AG10803 (cell line): ENCODE measurements at regions not wholly inside any gene's neighbourhood (a gene's known extent, or its start where the extent isn't known, plus 50 kb on each side); places are given as distances from the start of the nearest gene placed in this dataset.
"Not testable (repeated sequence)": the region's sequence is repeated elsewhere in the genome, so short reads cannot be mapped to it uniquely, and the experiment has no call there.

Experiments
- DNase-seq: peaks from one replicate; pipeline ENCODE4 v3.0.0; 2010; ENCODE audit warnings: low read depth
- H3K4me3 ChIP-seq: 2 replicates; pipeline ENCODE4 v1.5.1; 2011; ENCODE audit warnings: mild to moderate bottlenecking, low read length, control low read depth
- TF ChIP-seq, protein P1 (sequence below): conservative IDR thresholded peaks from 2 replicates; pipeline ENCODE4 v1.5.1; 2011; ENCODE audit warnings: mild to moderate bottlenecking, low read length, control low read depth, inconsistent platforms

DNA sequence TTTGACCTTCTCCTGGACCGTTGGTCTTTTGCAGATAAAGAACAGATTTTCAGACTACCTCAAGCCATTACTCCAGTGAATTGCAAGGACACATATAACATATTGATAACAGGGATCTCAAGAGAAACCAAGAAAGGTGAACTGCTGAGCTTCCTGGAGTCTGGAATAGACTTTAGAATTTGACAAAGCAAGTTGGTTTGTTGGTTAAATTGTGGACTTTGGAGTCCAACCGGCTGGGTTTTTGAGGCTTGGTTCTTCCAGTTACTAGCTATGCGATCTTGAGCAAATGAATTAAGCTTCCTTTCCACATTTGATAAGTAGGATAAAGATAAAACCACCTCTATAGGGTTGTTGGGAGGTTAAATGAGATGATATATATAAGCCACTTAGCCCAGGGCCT, 233.1 kb downstream of the SHQ1 start:
- no peak for DNase-seq

DNA sequence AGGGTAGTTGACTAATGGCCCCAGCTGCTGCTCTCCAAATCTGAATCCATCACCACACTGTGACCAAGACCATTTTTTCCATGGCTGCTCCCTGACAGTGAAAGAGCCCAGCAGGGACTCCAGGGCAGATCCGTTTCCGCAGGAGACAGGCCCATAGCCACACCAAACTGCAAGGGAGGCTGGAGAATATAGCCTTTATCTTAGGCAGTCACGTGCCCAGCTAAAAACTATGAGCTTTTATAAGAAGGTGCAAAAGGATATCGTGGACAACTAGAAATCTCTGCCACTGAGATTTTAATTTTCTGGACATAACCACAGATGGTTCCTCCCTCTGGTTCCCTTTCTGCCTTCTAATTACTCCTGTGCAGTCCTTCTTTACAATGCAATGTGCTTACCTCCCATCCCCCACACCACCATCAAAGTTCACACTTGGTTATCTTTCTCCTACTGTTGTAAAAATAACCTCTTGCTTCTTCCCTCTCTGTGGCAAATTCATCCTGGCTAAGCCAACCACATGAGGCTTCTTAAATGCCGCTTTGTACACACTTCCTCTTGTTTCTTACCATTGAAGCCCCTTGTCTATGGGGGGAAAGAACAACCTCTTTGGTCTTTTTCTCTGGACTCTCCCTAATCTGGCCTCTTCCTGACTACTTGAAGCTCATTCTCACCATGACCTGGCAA, 233.7 kb downstream of the SHQ1 start:
- H3K4me3 ChIP-seq, result no peak overlapping the region
- TF ChIP-seq, protein P1, sequence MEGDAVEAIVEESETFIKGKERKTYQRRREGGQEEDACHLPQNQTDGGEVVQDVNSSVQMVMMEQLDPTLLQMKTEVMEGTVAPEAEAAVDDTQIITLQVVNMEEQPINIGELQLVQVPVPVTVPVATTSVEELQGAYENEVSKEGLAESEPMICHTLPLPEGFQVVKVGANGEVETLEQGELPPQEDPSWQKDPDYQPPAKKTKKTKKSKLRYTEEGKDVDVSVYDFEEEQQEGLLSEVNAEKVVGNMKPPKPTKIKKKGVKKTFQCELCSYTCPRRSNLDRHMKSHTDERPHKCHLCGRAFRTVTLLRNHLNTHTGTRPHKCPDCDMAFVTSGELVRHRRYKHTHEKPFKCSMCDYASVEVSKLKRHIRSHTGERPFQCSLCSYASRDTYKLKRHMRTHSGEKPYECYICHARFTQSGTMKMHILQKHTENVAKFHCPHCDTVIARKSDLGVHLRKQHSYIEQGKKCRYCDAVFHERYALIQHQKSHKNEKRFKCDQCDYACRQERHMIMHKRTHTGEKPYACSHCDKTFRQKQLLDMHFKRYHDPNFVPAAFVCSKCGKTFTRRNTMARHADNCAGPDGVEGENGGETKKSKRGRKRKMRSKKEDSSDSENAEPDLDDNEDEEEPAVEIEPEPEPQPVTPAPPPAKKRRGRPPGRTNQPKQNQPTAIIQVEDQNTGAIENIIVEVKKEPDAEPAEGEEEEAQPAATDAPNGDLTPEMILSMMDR, result no peak
- DNase-seq, result no peak

More for the DNA sequence above, 233.1 kb downstream of the SHQ1 start:
- TF ChIP-seq, protein P1, result no peak
- H3K4me3 ChIP-seq, result no peak overlapping the region

DNA sequence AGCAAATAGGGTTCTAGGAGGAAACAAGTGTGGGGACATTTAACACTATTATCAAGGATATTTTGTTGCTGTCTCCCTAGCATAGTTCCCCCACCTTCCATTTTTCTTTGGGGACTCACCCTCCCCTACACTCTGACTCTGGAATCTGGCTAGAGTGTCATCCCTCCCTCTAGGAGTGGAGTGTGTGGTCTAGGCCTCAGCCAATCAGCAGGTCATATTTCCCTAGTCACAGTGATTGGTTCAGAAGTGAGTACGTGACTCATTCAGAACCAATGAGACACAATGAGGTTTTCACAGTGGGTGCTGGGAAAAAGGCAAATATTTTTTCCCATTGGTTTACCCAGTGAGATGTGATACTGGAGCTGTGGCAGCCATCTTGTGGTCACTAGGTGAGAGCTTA, 234.4 kb downstream of the SHQ1 start:
- H3K4me3 ChIP-seq, result no peak overlapping the region
- TF ChIP-seq, protein P1, result no peak
- no peak for DNase-seq

DNA sequence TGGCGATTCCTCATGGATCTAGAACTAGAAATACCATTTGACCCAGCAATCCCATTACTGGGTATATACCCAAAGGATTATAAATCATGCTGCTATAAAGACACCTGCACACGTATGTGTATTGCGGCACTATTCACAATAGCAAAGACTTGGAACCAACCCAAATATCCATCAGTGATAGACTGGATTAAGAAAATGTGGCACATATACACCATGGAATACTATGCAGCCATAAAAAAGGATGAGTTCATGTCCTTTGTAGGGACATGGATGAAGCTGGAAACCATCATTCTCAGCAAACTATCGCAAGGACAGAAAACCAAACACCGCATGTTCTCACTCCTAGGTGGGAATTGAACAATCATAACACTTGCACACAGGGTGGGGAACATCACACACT, 239.1 kb downstream of the SHQ1 start:
- not testable (repeated sequence) for DNase-seq, H3K4me3 ChIP-seq

DNA sequence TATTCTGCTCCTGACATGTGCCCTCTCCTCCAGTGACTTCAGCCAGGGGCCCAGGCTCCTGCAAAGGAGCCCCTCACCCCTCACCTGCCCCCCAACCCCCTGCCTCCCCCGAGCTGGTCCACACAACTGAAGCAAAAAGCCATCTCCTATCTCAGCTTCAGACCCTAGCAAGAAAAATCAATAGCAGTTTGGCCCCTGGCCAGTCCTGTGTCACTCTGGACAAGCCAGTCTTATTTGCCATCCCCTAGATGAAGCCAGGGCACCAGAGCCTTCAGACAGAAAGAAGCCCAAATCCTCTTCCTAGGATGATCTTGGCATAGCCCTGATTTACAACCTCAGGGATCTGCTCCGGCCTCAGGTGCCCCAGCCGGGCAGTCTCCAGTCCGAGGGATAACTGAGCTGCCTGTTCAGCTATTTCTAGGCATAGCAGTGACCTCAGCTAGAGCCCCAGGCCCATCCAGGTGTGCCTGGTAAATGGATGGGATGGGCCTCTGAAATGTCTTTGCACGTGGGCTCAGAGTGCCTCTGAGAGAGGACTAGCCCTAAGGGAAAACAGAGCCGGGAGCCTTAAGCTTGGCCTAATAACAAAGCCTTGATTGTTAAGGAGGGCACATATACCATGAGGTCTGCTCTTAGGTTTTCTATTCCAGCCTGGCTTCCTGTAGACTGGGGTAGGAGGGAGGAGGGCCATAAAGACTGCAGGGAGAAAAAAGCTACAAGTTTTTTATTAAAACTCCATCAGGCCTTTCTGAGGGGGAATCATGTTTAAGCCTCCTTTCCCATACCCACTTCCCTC, 242.0 kb downstream of the SHQ1 start:
- TF ChIP-seq, protein P1, result no peak
- DNase-seq, result no peak
- H3K4me3 ChIP-seq, result no peak overlapping the region

DNA sequence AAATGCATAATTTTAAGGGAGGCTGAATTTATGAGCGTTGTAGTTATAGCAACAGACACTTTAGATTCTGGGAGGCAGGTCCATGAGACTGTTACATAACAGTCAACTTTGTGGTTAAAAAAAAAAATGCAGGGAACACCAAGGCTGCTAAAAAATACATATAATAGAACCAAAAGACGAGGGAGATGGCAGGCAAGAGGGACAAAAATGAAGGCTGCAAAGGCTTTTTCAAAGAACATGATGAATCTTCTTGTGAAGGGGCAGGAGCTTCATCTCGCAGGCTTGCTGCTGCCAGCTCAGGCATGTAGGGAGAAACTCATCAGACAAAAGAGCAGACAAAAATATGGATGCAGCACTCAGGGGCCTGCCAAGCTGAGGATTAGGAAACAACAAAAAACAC, 243.9 kb downstream of the SHQ1 start:
- TF ChIP-seq, protein P1, result no peak
- peak; percentile 32 for DNase-seq

DNA sequence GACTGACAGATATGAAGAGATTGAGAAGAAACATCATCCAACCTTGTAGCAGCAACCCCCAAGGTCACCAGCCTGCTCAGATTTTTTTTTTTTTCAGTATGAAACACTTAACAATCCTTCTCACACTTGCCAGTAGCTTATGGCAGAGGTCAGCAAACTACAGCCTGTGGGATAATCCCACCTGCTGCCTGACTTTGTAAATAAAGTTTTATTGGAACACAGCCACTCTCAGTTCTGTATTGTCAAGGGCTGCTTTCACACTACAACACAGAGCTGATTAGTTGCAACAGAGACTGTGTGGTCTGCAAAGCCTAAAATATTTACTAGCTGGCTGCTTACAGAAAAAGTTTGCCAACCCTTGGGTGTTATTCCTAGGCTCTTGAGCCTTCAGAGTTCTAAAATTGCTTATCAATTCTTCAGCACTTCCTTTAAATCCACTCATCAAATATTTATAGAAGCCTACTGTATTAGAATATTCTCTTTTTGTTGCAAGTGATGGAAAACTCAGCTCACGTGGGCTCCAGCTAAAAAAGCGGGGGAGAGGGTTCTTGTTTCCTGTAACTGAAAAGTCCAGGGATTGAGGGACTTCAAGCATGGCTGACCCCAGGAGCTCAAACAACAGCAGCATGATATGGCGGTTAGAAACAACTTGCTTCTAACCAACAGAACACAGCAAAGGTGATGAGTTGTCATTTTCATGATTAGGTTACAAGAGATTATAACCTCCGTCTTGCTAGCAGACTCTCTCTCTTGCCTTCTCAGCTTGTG, 246.1 kb downstream of the SHQ1 start:
- no peak for DNase-seq
- no peak overlapping the region for H3K4me3 ChIP-seq
- TF ChIP-seq, protein P1, result no peak

More for the DNA sequence above, 243.9 kb downstream of the SHQ1 start:
- no peak overlapping the region for H3K4me3 ChIP-seq
